GM12878 (cell line): ENCODE measurements at regions not wholly inside any gene's neighbourhood (a gene's known extent, or its start where the extent isn't known, plus 50 kb on each side); places are given as distances from the start of the nearest gene placed in this dataset.

ENCODE experiments used
- ATAC-seq: fragments of 200-7000 bp; cut with Tn5 transposase; 3 replicates; pipeline ENCODE4 v1.9.1; 2020; ENCODE audit warnings: mild to moderate bottlenecking, moderate library complexity
- BruUV-seq: library from RNA; stranded (reverse); fragments of 400-500 nt; replicated peaks from 2 replicates; lab custom pipeline; 2021; lab: Mats Ljungman, UMichigan
- CTCF ChIA-PET: fragments of 300-600 bp; sonication (Branson Sonifier 250); formaldehyde crosslinking; extraction: SDS; loops from one replicate; lab custom pipeline; 2021; ENCODE audit warnings: inconsistent platforms; lab: Yijun Ruan, JAX
- POLR2A ChIA-PET: fragments of 350-600 bp; formaldehyde crosslinking; extraction: SDS; loops from one replicate; lab custom pipeline; 2021; ENCODE audit warnings: inconsistent platforms; lab: Charles Lee
- RAD21 ChIA-PET: fragments of 300-600 bp; sonication (Branson Sonifier 250); formaldehyde crosslinking; loops from one replicate; lab custom pipeline; 2023; ENCODE audit warnings: antibody characterized with exemption; ENCODE audit not compliant: unreplicated experiment; lab: Charles Lee
- SMC1A ChIA-PET: fragments of 300-600 bp; sonication (Branson Sonifier 250); formaldehyde crosslinking; loops from one replicate; lab custom pipeline; 2023; ENCODE audit not compliant: unreplicated experiment, uncharacterized antibody; lab: Charles Lee
- DNase-seq: peaks from one replicate; pipeline ENCODE4 v3.0.0-alpha.2; 2011; ENCODE audit warnings: low read depth, low spot score
- FAIRE-seq: peaks from 3 replicates; lab custom pipeline; 2011; peaks lifted over from hg19 to GRCh38; lab: Jason Lieb, UNC
- H2AFZ ChIP-seq: 2 replicates; pipeline ENCODE4 v1.6.0; 2011; ENCODE audit warnings: low read depth, low read length, control low read depth; ENCODE audit not compliant: control insufficient read depth
- H3K27ac ChIP-seq: 2 replicates; pipeline ENCODE4 v1.5.1; 2011; ENCODE audit warnings: control low read depth; ENCODE audit not compliant: control insufficient read depth, insufficient read depth
- H3K27me3 ChIP-seq, 2 experiments: replicated peaks in 1 of 2; 2 replicates each; pipeline versions ENCODE4 v1.6.0 to v1.6.1; 2011; ENCODE audit warnings: low read length in 1 of 2; ENCODE audit not compliant: control insufficient read depth in 2 of 2, insufficient read depth in 2 of 2
- H3K36me3 ChIP-seq, 2 experiments: 2 replicates each; pipeline ENCODE4 v1.5.1; 2011; ENCODE audit warnings: low read length in 1 of 2; ENCODE audit not compliant: control insufficient read depth in 2 of 2, insufficient read depth in 2 of 2
- H3K4me1 ChIP-seq: 2 replicates; pipeline ENCODE4 v1.6.1; 2011; ENCODE audit warnings: mild to moderate bottlenecking, low read length, moderate library complexity, mixed read lengths; ENCODE audit not compliant: control insufficient read depth, insufficient read depth
- H3K4me2 ChIP-seq: 2 replicates; pipeline ENCODE4 v1.6.0; 2011; ENCODE audit warnings: control low read depth; ENCODE audit not compliant: control insufficient read depth, insufficient read depth
- H3K4me3 ChIP-seq: fragments of 200-600 bp; sonication (generic); 2 replicates; pipeline ENCODE4 v1.5.1; 2016
- H3K79me2 ChIP-seq: 2 replicates; pipeline ENCODE4 v1.6.0; 2011; ENCODE audit warnings: low read length; ENCODE audit not compliant: control insufficient read depth, insufficient read depth
- H3K9ac ChIP-seq: 2 replicates; pipeline ENCODE4 v1.8.0; 2011; ENCODE audit warnings: low read length, control low read depth, mixed read lengths; ENCODE audit not compliant: control insufficient read depth, insufficient read depth
- H3K9me3 ChIP-seq: replicated peaks from 3 replicates; pipeline ENCODE4 v1.5.1; 2011; ENCODE audit warnings: mild to moderate bottlenecking, low read length; ENCODE audit not compliant: control insufficient read depth, insufficient read depth
- H4K20me1 ChIP-seq: 2 replicates; pipeline ENCODE4 v1.6.0; 2011; ENCODE audit not compliant: control insufficient read depth, insufficient read depth
- CEBPB ChIP-seq, 2 experiments: fragments of 150-350 bp in 1 of 2; IDR thresholded peaks; 2 replicates each; pipeline ENCODE4 v1.6.1; 2012 to 2014; ENCODE audit warnings: low read depth in 2 of 2, low read length in 2 of 2, borderline replicate concordance in 1 of 2, inconsistent platforms in 1 of 2
- CHD1 ChIP-seq: IDR thresholded peaks from 2 replicates; pipeline ENCODE4 v1.6.1; 2012; ENCODE audit warnings: low read depth, low read length, improper control_type of control experiment
- CREB1 ChIP-seq: IDR thresholded peaks from 2 replicates; pipeline ENCODE4 v1.6.1; 2012; ENCODE audit warnings: low read depth, mild to moderate bottlenecking, inconsistent platforms
- EED ChIP-seq: sonication (generic); IDR thresholded peaks from 2 replicates; pipeline ENCODE4 v1.6.1; 2016; ENCODE audit warnings: antibody characterized with exemption, low read depth
- HCFC1 ChIP-seq: fragments of 150-350 bp; IDR thresholded peaks from 2 replicates; pipeline ENCODE4 v1.6.1; 2014; ENCODE audit warnings: low read length
- KLF5 ChIP-seq: fragments of 450-650 bp; IDR thresholded peaks from 2 replicates; pipeline ENCODE4 v1.6.1; 2014; ENCODE audit warnings: mild to moderate bottlenecking; ENCODE audit not compliant: partially characterized antibody
- MXI1 ChIP-seq: fragments of 150-350 bp; IDR thresholded peaks from 2 replicates; pipeline ENCODE4 v1.6.1; 2011; ENCODE audit warnings: low read depth, mild to moderate bottlenecking, inconsistent platforms, low read length, improper control_type of control experiment
- PAX8 ChIP-seq: fragments of 450-650 bp; IDR thresholded peaks from 2 replicates; pipeline ENCODE4 v1.6.1; 2017; ENCODE audit warnings: mild to moderate bottlenecking, moderate library complexity
- SPI1 ChIP-seq: IDR thresholded peaks from 2 replicates; pipeline ENCODE4 v1.6.1; 2011; ENCODE audit warnings: low read depth, mild to moderate bottlenecking, low read length, moderate library complexity, borderline replicate concordance; ENCODE audit not compliant: insufficient read depth
- STAT3 ChIP-seq: IDR thresholded peaks from 2 replicates; pipeline ENCODE4 v1.6.1; 2011; ENCODE audit warnings: low read depth, low read length, improper control_type of control experiment
- YBX1 ChIP-seq: fragments of 450-650 bp; IDR thresholded peaks from 2 replicates; pipeline ENCODE4 v1.6.1; 2016; ENCODE audit warnings: antibody characterized with exemption
- YY1 ChIP-seq: IDR thresholded peaks from 2 replicates; pipeline ENCODE4 v1.6.1; 2011; ENCODE audit warnings: low read depth, mild to moderate bottlenecking, low read length
- ZNF274 ChIP-seq: IDR thresholded peaks from one replicate; pipeline ENCODE4 v1.8.0; 2011; ENCODE audit not compliant: insufficient read length, insufficient read depth
- WGBS: methylation state at CpG from one replicate; pipeline ENCODE4 v1.1.6; 2016; ENCODE audit warnings: low lambda C conversion rate; ENCODE audit not compliant: insufficient replicate concordance, insufficient coverage; ENCODE audit errors: missing lambda C conversion rate; 5-methylcytosine and 5-hydroxymethylcytosine counted together
- in situ Hi-C: fragments of 300-500 bp; cut with MboI; formaldehyde crosslinking; loops from 9 replicates; pipeline ENCODE4 v1.14.3; 2018; ENCODE audit warnings: mixed read lengths
- intact Hi-C: fragments of 100-400 bp; cut with micrococcal nuclease; formaldehyde crosslinking; loops from one replicate; pipeline ENCODE4 v1.14.2; 2022; ENCODE audit not compliant: unreplicated experiment
- TF ChIP-seq, protein P1 (sequence below): IDR thresholded peaks from 2 replicates; pipeline ENCODE4 v1.6.1; 2012; ENCODE audit warnings: mild to moderate bottlenecking, low read depth, low read length
- TF ChIP-seq, protein P2 (sequence below): IDR thresholded peaks from 2 replicates; pipeline ENCODE4 v1.6.1; 2012; ENCODE audit warnings: improper control_type of control experiment, low read depth, low read length; ENCODE audit not compliant: insufficient replicate concordance
- TF ChIP-seq, protein P3 (sequence below): IDR thresholded peaks from 2 replicates; pipeline ENCODE4 v1.6.1; 2012; ENCODE audit warnings: low read depth, low read length, improper control_type of control experiment

DNA sequence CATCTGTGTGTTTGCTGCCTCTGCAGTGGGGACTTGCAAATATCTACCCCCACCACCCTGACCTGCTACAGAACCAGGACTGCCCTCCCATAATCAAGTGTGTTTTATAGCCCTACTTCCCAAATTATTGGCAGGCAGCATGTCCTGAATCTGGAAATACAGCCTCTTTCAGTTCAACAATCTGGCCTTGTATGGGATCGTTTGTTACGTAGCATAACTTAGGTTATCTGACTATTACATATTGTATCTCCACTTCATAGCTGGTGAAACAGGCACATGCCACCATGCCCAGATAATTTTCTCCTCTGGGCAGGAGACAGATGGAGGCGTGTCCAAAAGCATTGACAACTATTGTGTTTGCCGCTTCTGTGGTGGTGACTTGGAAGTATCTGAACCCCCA is 66.7 kb upstream of the ADGRL1 start (continued):
- TF ChIP-seq, protein P1, sequence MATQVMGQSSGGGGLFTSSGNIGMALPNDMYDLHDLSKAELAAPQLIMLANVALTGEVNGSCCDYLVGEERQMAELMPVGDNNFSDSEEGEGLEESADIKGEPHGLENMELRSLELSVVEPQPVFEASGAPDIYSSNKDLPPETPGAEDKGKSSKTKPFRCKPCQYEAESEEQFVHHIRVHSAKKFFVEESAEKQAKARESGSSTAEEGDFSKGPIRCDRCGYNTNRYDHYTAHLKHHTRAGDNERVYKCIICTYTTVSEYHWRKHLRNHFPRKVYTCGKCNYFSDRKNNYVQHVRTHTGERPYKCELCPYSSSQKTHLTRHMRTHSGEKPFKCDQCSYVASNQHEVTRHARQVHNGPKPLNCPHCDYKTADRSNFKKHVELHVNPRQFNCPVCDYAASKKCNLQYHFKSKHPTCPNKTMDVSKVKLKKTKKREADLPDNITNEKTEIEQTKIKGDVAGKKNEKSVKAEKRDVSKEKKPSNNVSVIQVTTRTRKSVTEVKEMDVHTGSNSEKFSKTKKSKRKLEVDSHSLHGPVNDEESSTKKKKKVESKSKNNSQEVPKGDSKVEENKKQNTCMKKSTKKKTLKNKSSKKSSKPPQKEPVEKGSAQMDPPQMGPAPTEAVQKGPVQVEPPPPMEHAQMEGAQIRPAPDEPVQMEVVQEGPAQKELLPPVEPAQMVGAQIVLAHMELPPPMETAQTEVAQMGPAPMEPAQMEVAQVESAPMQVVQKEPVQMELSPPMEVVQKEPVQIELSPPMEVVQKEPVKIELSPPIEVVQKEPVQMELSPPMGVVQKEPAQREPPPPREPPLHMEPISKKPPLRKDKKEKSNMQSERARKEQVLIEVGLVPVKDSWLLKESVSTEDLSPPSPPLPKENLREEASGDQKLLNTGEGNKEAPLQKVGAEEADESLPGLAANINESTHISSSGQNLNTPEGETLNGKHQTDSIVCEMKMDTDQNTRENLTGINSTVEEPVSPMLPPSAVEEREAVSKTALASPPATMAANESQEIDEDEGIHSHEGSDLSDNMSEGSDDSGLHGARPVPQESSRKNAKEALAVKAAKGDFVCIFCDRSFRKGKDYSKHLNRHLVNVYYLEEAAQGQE, result no peak
- no peak for TF ChIP-seq PAX8

DNA sequence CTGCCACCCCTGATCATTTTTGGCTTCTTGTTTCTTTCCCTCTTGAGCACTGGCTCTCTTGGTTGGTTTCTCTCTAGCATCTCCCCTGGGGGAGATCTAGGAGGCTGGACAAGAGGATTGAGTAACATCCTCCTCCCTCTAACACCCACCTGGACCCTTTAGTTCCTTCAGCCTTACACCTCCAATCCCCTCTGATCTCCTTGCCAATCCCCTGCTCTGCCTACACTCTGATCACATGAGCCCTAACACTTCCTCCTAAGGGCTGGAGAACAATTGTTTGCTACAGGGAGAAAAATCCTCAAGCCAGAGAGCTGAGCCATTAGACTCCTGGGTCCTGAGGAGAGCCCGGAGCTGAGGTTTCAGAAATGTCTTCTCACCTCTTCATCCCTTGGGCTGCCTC is 65.9 kb upstream of the ADGRL1 start:
- Histone ChIP-seq H3K36me3 (no peaks in the 10 kb centered on the region), H2AFZ (no peak overlapping the region), H3K27ac (no peak overlapping the region), H3K9ac (no peak overlapping the region), H3K4me1 (no peaks in the 10 kb centered on the region), H3K9me3 (peaks cover 9% of the 10 kb centered on the region; the same call in 2 of the 3 replicates), H3K79me2 (no peaks in the 10 kb centered on the region), H4K20me1 (no peaks in the 10 kb centered on the region), H3K4me2 (no peak overlapping the region), H3K27me3 (no peaks in the 10 kb centered on the region), H3K4me3 (no peak overlapping the region)
- ChIA-PET CTCF (interaction anchor here (1.2 kb wide), 1 partner anchor 77 kb away, joined by 3 read pairs; no protein-coding TSS in a partner anchor), RAD21 (no interaction called here), SMC1A (no interaction called here), POLR2A (no interaction called here)
- FAIRE-seq (no peak), DNase-seq (no peak), ATAC-seq (no peak)
- 53% methylated on average over 1 of the region's 1 CpG for WGBS
- in situ Hi-C loops, result no loop called here
- BruUV-seq, result no TSS peak
- intact Hi-C loops, result no loop called here
- TF ChIP-seq KLF5, result no peak
- TF ChIP-seq, protein P2, sequence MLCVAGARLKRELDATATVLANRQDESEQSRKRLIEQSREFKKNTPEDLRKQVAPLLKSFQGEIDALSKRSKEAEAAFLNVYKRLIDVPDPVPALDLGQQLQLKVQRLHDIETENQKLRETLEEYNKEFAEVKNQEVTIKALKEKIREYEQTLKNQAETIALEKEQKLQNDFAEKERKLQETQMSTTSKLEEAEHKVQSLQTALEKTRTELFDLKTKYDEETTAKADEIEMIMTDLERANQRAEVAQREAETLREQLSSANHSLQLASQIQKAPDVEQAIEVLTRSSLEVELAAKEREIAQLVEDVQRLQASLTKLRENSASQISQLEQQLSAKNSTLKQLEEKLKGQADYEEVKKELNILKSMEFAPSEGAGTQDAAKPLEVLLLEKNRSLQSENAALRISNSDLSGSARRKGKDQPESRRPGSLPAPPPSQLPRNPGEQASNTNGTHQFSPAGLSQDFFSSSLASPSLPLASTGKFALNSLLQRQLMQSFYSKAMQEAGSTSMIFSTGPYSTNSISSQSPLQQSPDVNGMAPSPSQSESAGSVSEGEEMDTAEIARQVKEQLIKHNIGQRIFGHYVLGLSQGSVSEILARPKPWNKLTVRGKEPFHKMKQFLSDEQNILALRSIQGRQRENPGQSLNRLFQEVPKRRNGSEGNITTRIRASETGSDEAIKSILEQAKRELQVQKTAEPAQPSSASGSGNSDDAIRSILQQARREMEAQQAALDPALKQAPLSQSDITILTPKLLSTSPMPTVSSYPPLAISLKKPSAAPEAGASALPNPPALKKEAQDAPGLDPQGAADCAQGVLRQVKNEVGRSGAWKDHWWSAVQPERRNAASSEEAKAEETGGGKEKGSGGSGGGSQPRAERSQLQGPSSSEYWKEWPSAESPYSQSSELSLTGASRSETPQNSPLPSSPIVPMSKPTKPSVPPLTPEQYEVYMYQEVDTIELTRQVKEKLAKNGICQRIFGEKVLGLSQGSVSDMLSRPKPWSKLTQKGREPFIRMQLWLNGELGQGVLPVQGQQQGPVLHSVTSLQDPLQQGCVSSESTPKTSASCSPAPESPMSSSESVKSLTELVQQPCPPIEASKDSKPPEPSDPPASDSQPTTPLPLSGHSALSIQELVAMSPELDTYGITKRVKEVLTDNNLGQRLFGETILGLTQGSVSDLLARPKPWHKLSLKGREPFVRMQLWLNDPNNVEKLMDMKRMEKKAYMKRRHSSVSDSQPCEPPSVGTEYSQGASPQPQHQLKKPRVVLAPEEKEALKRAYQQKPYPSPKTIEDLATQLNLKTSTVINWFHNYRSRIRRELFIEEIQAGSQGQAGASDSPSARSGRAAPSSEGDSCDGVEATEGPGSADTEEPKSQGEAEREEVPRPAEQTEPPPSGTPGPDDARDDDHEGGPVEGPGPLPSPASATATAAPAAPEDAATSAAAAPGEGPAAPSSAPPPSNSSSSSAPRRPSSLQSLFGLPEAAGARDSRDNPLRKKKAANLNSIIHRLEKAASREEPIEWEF, result no peak
- no peak for TF ChIP-seq SPI1
- TF ChIP-seq HCFC1, result no peak
- TF ChIP-seq YBX1, result no peak
- TF ChIP-seq EED, result no peak
- TF ChIP-seq CREB1, result no peak
- no peak for TF ChIP-seq CHD1
- TF ChIP-seq, protein P3, sequence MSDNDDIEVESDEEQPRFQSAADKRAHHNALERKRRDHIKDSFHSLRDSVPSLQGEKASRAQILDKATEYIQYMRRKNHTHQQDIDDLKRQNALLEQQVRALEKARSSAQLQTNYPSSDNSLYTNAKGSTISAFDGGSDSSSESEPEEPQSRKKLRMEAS, result no peak
- TF ChIP-seq MXI1, result no peak
- TF ChIP-seq CEBPB (IDR thresholded peaks at IDR 0.05; ENCODE audit: borderline replicate concordance in 1 of 2, low read depth in 2 of 2, low read length in 2 of 2), result no peak
- TF ChIP-seq STAT3, result no peak
- TF ChIP-seq YY1, result no peak
- no peak for TF ChIP-seq ZNF274
